Mesothelial cell of epicardium (in vitro differentiated cells): ENCODE measurements at regions not wholly inside any gene's neighbourhood (a gene's known extent, or its start where the extent isn't known, plus 50 kb on each side); places are given as distances from the start of the nearest gene placed in this dataset.

Source experiments
- DNase-seq, 2 experiments: peaks; one replicate each; pipeline ENCODE4 v3.0.0; 2021; ENCODE audit warnings: low spot score in 2 of 2; ENCODE audit not compliant: unreplicated experiment in 2 of 2
- H3K27ac Mint-ChIP-seq: 2 replicates; pipeline ENCODE4 v1.8.0; 2021; ENCODE audit warnings: mixed read lengths
- H3K27me3 Mint-ChIP-seq: 2 replicates; pipeline ENCODE4 v1.8.0; 2021; ENCODE audit warnings: low read depth, mixed read lengths
- H3K36me3 Mint-ChIP-seq: 2 replicates; pipeline ENCODE4 v1.8.0; 2021; ENCODE audit warnings: mixed read lengths
- H3K4me1 Mint-ChIP-seq: 2 replicates; pipeline ENCODE4 v1.8.0; 2021; ENCODE audit warnings: mixed read lengths
- H3K4me3 Mint-ChIP-seq: 2 replicates; pipeline ENCODE4 v1.8.0; 2021; ENCODE audit warnings: mild to moderate bottlenecking, moderate library complexity, mixed read lengths
- H3K9me3 Mint-ChIP-seq: 2 replicates; pipeline ENCODE4 v1.8.0; 2021; ENCODE audit warnings: mixed read lengths
- TF ChIP-seq, protein P1 (sequence below): fragments of 200-600 bp; sonication (generic); IDR thresholded peaks from one replicate; pipeline ENCODE4 v1.5.0; 2021; ENCODE audit warnings: antibody characterized with exemption; ENCODE audit not compliant: unreplicated experiment

DNA sequence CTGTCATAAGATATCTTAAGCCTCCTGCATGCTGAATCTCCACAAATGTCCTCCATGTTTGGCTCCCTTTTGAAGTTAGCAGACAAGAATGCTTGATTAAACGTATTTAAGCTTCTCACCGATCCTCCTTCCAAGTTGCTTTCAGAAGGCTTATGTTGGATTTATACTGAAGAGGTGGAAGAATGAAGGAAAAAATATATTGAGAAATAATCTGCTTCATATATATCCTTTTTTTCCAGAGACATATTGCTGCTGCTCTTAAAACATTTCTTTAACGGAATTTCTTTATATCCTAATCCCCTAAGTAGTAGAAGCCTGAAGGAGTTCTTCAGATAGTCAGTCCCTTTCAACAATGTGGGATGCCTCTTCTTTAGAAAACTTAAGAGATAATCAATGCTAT lies 329.0 kb upstream of the MARCKS start:
- Mint-ChIP-seq H3K4me3 (no peak overlapping the region), H3K27ac (no peak overlapping the region), H3K36me3 (no peaks in the 10 kb centered on the region), H3K27me3 (no peaks in the 10 kb centered on the region), H3K9me3 (peaks cover 10% of the 10 kb centered on the region), H3K4me1 (peaks cover 13% of the 10 kb centered on the region)
- TF ChIP-seq, protein P1, sequence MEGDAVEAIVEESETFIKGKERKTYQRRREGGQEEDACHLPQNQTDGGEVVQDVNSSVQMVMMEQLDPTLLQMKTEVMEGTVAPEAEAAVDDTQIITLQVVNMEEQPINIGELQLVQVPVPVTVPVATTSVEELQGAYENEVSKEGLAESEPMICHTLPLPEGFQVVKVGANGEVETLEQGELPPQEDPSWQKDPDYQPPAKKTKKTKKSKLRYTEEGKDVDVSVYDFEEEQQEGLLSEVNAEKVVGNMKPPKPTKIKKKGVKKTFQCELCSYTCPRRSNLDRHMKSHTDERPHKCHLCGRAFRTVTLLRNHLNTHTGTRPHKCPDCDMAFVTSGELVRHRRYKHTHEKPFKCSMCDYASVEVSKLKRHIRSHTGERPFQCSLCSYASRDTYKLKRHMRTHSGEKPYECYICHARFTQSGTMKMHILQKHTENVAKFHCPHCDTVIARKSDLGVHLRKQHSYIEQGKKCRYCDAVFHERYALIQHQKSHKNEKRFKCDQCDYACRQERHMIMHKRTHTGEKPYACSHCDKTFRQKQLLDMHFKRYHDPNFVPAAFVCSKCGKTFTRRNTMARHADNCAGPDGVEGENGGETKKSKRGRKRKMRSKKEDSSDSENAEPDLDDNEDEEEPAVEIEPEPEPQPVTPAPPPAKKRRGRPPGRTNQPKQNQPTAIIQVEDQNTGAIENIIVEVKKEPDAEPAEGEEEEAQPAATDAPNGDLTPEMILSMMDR: no peak
- no peak for DNase-seq

DNA sequence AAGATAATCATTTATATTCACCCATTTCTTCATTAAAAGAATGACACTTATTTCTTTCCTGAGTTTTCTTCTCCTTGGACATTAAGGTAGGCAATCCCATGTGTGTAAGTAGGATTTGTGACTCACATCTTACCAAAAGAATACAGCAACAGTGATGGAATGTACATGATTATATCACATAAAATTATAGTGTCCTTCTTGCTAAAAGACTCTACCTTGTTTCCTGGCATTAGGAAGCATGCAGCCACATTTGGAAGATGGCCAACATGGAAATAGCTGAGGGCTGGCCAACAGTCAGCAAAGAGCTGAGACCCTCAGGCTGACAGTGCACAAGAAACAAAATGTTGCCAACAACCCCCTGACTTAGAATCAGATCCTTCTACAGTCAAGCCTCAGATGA lies 327.9 kb upstream of the MARCKS start:
- no peak for DNase-seq
- TF ChIP-seq, protein P1: no peak
- H3K27me3 Mint-ChIP-seq: no peaks in the 10 kb centered on the region
- H3K4me1 Mint-ChIP-seq: peaks cover 13% of the 10 kb centered on the region
- peaks cover 10% of the 10 kb centered on the region for H3K9me3 Mint-ChIP-seq
- H3K36me3 Mint-ChIP-seq: no peaks in the 10 kb centered on the region
- H3K27ac Mint-ChIP-seq: peak overlapping the region; percentile 26
- H3K4me3 Mint-ChIP-seq: no peak overlapping the region

DNA sequence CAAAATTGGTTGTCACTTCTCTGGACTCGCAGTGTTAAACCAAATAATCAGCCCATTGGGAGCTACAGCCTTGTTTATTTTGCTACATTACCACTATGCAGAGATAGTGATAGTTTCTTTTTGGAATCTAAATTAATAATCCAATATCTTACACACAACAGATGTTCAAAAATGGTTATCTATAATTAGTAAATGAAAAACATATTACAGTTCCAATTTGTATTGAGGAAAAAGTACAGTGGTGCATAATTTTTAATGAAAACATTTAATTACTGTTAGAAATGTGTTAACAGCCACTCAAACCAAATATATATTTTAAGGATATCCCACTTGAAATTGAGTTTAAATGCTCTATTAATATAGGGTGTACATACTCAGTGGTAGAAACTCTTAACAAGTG lies 327.3 kb upstream of the MARCKS start:
- Mint-ChIP-seq H3K4me3 (no peak overlapping the region), H3K4me1 (peaks cover 11% of the 10 kb centered on the region), H3K27ac (no peak overlapping the region), H3K36me3 (no peaks in the 10 kb centered on the region), H3K27me3 (no peaks in the 10 kb centered on the region), H3K9me3 (peaks cover 10% of the 10 kb centered on the region)
- DNase-seq: no peak
- TF ChIP-seq, protein P1: no peak

DNA sequence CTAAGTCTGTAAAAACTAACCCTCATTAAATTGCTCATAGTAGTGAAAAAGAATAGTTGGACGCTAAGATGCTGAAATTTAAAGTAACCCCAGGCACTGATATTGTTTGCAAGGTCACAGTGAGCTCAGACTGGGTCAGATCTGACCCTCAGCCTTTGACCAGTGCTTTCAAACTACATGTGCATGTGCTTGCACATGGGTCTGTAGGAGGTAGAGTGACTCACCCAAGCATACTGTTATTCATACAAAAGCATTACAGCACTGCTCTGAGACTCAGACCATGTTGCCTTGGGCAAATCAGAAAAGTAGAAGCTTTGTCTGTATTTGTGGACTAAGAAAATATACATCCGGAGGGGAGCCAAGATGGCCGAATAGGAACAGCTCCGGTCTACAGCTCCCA lies 326.4 kb upstream of the MARCKS start:
- Mint-ChIP-seq H3K9me3 (peaks cover 10% of the 10 kb centered on the region), H3K36me3 (no peaks in the 10 kb centered on the region), H3K4me1 (peaks cover 7% of the 10 kb centered on the region), H3K27me3 (no peaks in the 10 kb centered on the region), H3K4me3 (no peak overlapping the region), H3K27ac (no peak overlapping the region)
- no peak for DNase-seq
- TF ChIP-seq, protein P1: no peak

DNA sequence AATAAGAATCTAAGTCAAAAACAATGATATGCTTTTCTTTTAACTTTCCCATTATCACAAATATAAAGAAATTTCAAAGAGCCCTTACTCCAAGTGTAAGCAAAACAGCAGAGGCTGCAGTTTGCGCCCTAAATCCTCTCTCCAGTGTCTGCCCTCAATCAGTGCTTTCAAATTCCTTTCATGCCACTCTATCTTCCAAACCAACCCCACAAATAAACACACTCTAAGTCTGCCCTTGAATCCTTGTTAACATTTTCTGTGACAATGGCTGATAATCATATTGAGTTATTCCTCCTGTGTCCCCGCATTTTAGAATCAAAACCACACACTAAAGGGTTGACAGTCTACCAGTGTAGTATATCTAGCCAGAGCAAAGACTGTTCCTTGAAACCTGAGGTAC lies 317.9 kb upstream of the MARCKS start:
- DNase-seq: no peak
- TF ChIP-seq, protein P1: no peak
- H3K27ac Mint-ChIP-seq: peak overlapping the region; percentile 5

DNA sequence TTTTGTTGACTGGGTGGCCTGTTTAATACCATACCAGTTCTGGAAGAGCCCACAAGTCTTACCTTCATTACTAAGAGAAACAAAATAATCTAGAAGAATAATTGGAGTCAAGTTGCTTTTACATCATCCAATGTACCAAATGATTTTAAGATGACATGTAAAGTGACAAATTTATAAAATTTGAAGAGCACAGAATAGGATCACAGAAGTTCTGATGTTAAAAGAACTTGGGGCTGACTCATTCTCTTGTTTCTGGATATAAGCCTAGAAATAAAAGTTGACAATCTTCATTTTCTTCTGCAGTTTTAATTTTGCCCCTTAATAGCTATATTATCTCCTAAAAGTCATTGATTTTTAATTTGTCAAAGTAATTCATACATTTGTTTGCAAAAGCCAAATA lies 317.5 kb upstream of the MARCKS start:
- Mint-ChIP-seq H3K4me1 (peaks cover 31% of the 10 kb centered on the region), H3K27me3 (no peaks in the 10 kb centered on the region), H3K27ac (peak overlapping the region; percentile 5), H3K4me3 (no peak overlapping the region), H3K9me3 (no peaks in the 10 kb centered on the region), H3K36me3 (no peaks in the 10 kb centered on the region)
- TF ChIP-seq, protein P1: no peak
- DNase-seq: no peak

More for the DNA sequence above, 317.9 kb upstream of the MARCKS start:
- Mint-ChIP-seq H3K27me3 (no peaks in the 10 kb centered on the region), H3K4me3 (no peak overlapping the region), H3K9me3 (no peaks in the 10 kb centered on the region), H3K36me3 (no peaks in the 10 kb centered on the region), H3K4me1 (peaks cover 31% of the 10 kb centered on the region)
